A549 (cell line): ENCODE measurements at regions not wholly inside any gene's neighbourhood (a gene's known extent, or its start where the extent isn't known, plus 50 kb on each side); places are given as distances from the start of the nearest gene placed in this dataset.

Source experiments
- ATAC-seq, 2 experiments: fragments of 200-7000 bp in 1 of 2; fragments of >200 bp in 1 of 2; cut with Nextera tagmentation in 1 of 2; cut with Tn5 transposase in 1 of 2; 3 replicates each; pipeline versions ENCODE4 v1.8.0 to v1.9.1; 2018 to 2020; ENCODE audit warnings: mild to moderate bottlenecking in 1 of 2, moderate library complexity in 1 of 2
- CTCF ChIA-PET: fragments of 300-600 bp; sonication (Branson Sonifier 250); formaldehyde crosslinking; extraction: SDS; loops from one replicate; lab custom pipeline; 2021; ENCODE audit warnings: antibody characterized with exemption, inconsistent platforms; lab: Yijun Ruan, JAX
- POLR2A ChIA-PET: fragments of 350-600 bp; formaldehyde crosslinking; extraction: SDS; loops from one replicate; lab custom pipeline; 2021; ENCODE audit warnings: antibody characterized with exemption, inconsistent platforms; lab: Yijun Ruan, JAX
- DNase-seq, 2 experiments: peaks; one replicate each; pipeline versions ENCODE4 v3.0.0 to v3.0.0-alpha.2; 2011 to 2016; ENCODE audit warnings: low read depth in 1 of 2, low spot score in 1 of 2
- FAIRE-seq: peaks from 2 replicates; lab custom pipeline; 2011; peaks lifted over from hg19 to GRCh38; lab: Jason Lieb, UNC
- H3K27ac ChIP-seq, 2 experiments: fragments of >200 bp; sonication (Bioruptor Twin); formaldehyde crosslinking; 3 replicates each; pipeline ENCODE4 v1.5.1; 2016 to 2017
- H3K4me1 ChIP-seq: fragments of >200 bp; sonication (Bioruptor Twin); formaldehyde crosslinking; 3 replicates; pipeline ENCODE4 v1.6.1; 2016
- H3K4me2 ChIP-seq: fragments of >200 bp; sonication (Bioruptor Twin); formaldehyde crosslinking; 3 replicates; pipeline ENCODE4 v1.6.1; 2016
- H3K4me3 ChIP-seq: fragments of >200 bp; sonication (Bioruptor Twin); formaldehyde crosslinking; 3 replicates; pipeline ENCODE4 v1.5.1; 2016
- H3K9me3 ChIP-seq: fragments of >200 bp; sonication (Bioruptor Twin); formaldehyde crosslinking; 3 replicates; pipeline ENCODE4 v1.6.1; 2016
- CHD2 ChIP-seq: fragments of 150-350 bp; IDR thresholded peaks from 2 replicates; pipeline ENCODE4 v1.6.1; 2014; ENCODE audit warnings: low read length; ENCODE audit not compliant: partially characterized antibody
- EHF ChIP-seq: fragments of 250-450 bp; sonication (Bioruptor Pico); IDR thresholded peaks from 2 replicates; pipeline ENCODE4 v1.5.0; 2020; ENCODE audit warnings: mild to moderate bottlenecking
- EHMT2 ChIP-seq: fragments of 200-600 bp; sonication (generic); IDR thresholded peaks from 2 replicates; pipeline ENCODE4 v1.6.1; 2016; ENCODE audit warnings: antibody characterized with exemption, low read depth, mild to moderate bottlenecking, moderate library complexity
- FOSB ChIP-seq: fragments of 250-450 bp; sonication (Bioruptor Pico); IDR thresholded peaks from 2 replicates; pipeline ENCODE4 v1.5.0; 2020; ENCODE audit warnings: mild to moderate bottlenecking, moderate library complexity
- FOXS1 ChIP-seq: fragments of 250-450 bp; sonication (Bioruptor Pico); IDR thresholded peaks from 2 replicates; pipeline ENCODE4 v1.5.0; 2020; ENCODE audit warnings: mild to moderate bottlenecking, moderate library complexity
- GATA3 ChIP-seq: IDR thresholded peaks from 2 replicates; pipeline ENCODE4 v1.6.1; 2012; ENCODE audit warnings: borderline replicate concordance
- HOXB13 ChIP-seq: fragments of 250-450 bp; sonication (Bioruptor Pico); IDR thresholded peaks from 2 replicates; pipeline ENCODE4 v1.5.0; 2020; ENCODE audit warnings: low read depth, mild to moderate bottlenecking, moderate library complexity
- HOXB5 ChIP-seq: fragments of 250-450 bp; sonication (Bioruptor Pico); IDR thresholded peaks from 2 replicates; pipeline ENCODE4 v1.5.0; 2020; ENCODE audit warnings: mild to moderate bottlenecking, moderate library complexity
- JUN ChIP-seq, 2 experiments: fragments of >200 bp; sonication (Bioruptor Twin); formaldehyde crosslinking; IDR thresholded peaks; 2 replicates in 1 of 2; 3 replicates in 1 of 2; pipeline ENCODE4 v1.6.1; 2016 to 2017
- KDM5A ChIP-seq: fragments of 200-600 bp; sonication (generic); IDR thresholded peaks from 2 replicates; pipeline ENCODE4 v1.6.1; 2016; ENCODE audit warnings: antibody characterized with exemption, mild to moderate bottlenecking
- MAZ ChIP-seq: fragments of 150-350 bp; IDR thresholded peaks from 2 replicates; pipeline ENCODE4 v1.6.1; 2014; ENCODE audit warnings: antibody characterized with exemption, low read depth, low read length, borderline replicate concordance
- MYC ChIP-seq: IDR thresholded peaks from 2 replicates; pipeline ENCODE4 v1.6.1; 2012; ENCODE audit warnings: mild to moderate bottlenecking, inconsistent platforms, low read length, improper control_type of control experiment, borderline replicate concordance
- NFE2L2 ChIP-seq: fragments of 150-350 bp; conservative IDR thresholded peaks from 2 replicates; pipeline ENCODE4 v1.6.1; 2014; ENCODE audit warnings: low read length
- NPAS2 ChIP-seq: fragments of 250-450 bp; sonication (Bioruptor Pico); IDR thresholded peaks from 2 replicates; pipeline ENCODE4 v1.8.0; 2022; ENCODE audit warnings: mild to moderate bottlenecking, moderate library complexity, borderline replicate concordance
- NR3C1 ChIP-seq: fragments of >200 bp; sonication (Bioruptor Twin); formaldehyde crosslinking; IDR thresholded peaks from 3 replicates; pipeline ENCODE4 v1.6.1; 2017
- POLR2A ChIP-seq: IDR thresholded peaks from 2 replicates; pipeline ENCODE4 v1.6.1; 2012; ENCODE audit warnings: mild to moderate bottlenecking, low read length
- RAD21 ChIP-seq, 2 experiments: fragments of >200 bp in 1 of 2; sonication (Bioruptor Twin) in 1 of 2; formaldehyde crosslinking in 1 of 2; IDR thresholded peaks in 1 of 2; conservative IDR thresholded peaks in 1 of 2; 2 replicates in 1 of 2; 3 replicates in 1 of 2; pipeline ENCODE4 v1.6.1; 2012 to 2018; ENCODE audit warnings: inconsistent platforms in 1 of 2
- RCOR1 ChIP-seq: fragments of 150-350 bp; IDR thresholded peaks from 2 replicates; pipeline ENCODE4 v1.6.1; 2014; ENCODE audit warnings: antibody characterized with exemption, low read length, low read depth
- RFX5 ChIP-seq: fragments of 450-650 bp; IDR thresholded peaks from 2 replicates; pipeline ENCODE4 v1.7.1; 2014; ENCODE audit warnings: antibody characterized with exemption, mild to moderate bottlenecking, moderate library complexity
- TFCP2L1 ChIP-seq: fragments of 250-450 bp; sonication (Bioruptor Pico); IDR thresholded peaks from 2 replicates; pipeline ENCODE4 v1.5.0; 2021; ENCODE audit warnings: mild to moderate bottlenecking
- TP53 ChIP-seq: fragments of 250-450 bp; sonication (Bioruptor Pico); IDR thresholded peaks from 2 replicates; pipeline ENCODE4 v1.5.0; 2021; ENCODE audit warnings: mild to moderate bottlenecking, moderate library complexity
- ZSCAN20 ChIP-seq: fragments of 250-450 bp; sonication (Bioruptor Pico); IDR thresholded peaks from 2 replicates; pipeline ENCODE4 v1.8.0; 2022; ENCODE audit warnings: mild to moderate bottlenecking, moderate library complexity
- WGBS: methylation state at CpG from one replicate; pipeline ENCODE4 v1.1.6; 2017; ENCODE audit errors: missing lambda C conversion rate; 5-methylcytosine and 5-hydroxymethylcytosine counted together
- TF ChIP-seq, protein P1 (sequence below): fragments of >200 bp; sonication (Bioruptor Twin); formaldehyde crosslinking; IDR thresholded peaks from 3 replicates; pipeline ENCODE4 v1.6.1; 2016
- TF ChIP-seq, protein P2 (sequence below): fragments of 250-450 bp; sonication (Bioruptor Pico); IDR thresholded peaks from 2 replicates; pipeline ENCODE4 v1.5.0; 2020; ENCODE audit warnings: low read depth, mild to moderate bottlenecking, moderate library complexity
- TF ChIP-seq, protein P3 (sequence below): fragments of 450-650 bp; IDR thresholded peaks from 2 replicates; pipeline ENCODE4 v1.6.1; 2014; ENCODE audit warnings: antibody characterized with exemption

DNA sequence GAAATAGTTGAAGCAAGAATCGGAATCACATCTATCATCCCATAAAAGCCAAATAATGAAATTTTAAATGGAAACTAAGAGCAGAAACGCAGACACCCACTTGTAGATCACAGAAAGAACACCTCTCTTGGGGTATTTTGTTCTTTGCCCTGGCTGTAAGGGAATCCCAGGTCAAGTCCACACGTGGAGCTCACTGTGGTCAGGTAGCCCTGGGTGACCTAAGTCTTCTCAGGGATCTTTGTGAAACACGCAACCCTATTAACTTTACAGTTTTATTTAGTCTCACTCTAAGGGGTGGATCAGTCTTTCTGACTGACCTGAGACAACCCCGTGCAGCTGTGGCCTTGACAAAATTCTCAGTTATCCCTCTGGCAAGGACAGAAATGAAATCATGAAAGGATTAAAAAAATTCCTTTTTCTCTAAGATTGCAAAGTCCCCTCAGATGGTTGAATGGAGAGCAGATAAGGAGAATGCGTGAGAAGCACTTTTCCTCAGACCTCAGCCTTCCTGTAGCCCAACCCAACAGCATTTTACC lies 111.6 kb downstream of the NREP start:
- POLR2A ChIA-PET: no interaction called here
- no peak for FAIRE-seq
- CTCF ChIA-PET: no interaction called here

DNA sequence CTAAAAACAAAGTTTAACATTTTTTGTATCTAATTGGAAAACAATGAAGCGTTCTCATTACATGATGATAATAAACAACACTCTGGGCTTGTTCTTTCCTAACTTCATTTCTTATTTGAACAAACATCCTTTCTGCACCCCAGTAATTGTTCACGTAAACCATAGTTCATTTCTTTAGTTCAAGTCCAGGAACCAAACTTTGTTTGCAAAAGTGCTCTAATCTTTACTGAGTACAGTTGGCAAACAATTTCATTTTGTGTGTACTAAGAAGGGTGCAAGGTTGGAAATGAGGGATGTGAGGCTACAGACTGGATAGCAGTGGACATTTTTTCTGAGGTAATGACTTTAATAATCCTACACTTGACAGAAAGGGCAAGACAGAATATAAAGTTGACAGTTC lies 113.5 kb downstream of the NREP start:
- H3K27ac ChIP-seq: no peak overlapping the region
- ChIA-PET POLR2A (no interaction called here), CTCF (no interaction called here)
- ATAC-seq (no peak), FAIRE-seq (no peak), DNase-seq (no peak)
- no peak overlapping the region for H3K4me3 ChIP-seq
- H3K4me2 ChIP-seq: no peak overlapping the region
- TF ChIP-seq, protein P1, sequence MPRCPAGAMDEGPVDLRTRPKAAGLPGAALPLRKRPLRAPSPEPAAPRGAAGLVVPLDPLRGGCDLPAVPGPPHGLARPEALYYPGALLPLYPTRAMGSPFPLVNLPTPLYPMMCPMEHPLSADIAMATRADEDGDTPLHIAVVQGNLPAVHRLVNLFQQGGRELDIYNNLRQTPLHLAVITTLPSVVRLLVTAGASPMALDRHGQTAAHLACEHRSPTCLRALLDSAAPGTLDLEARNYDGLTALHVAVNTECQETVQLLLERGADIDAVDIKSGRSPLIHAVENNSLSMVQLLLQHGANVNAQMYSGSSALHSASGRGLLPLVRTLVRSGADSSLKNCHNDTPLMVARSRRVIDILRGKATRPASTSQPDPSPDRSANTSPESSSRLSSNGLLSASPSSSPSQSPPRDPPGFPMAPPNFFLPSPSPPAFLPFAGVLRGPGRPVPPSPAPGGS: no peak
- no peak for TF ChIP-seq HOXB13 (CRISPR knock-in tag)
- TF ChIP-seq EHMT2: no peak
- TF ChIP-seq JUN (IDR thresholded peaks at IDR 0.05): no peak
- TF ChIP-seq, protein P2, sequence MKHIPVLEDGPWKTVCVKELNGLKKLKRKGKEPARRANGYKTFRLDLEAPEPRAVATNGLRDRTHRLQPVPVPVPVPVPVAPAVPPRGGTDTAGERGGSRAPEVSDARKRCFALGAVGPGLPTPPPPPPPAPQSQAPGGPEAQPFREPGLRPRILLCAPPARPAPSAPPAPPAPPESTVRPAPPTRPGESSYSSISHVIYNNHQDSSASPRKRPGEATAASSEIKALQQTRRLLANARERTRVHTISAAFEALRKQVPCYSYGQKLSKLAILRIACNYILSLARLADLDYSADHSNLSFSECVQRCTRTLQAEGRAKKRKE: no peak
- no peak for TF ChIP-seq NFE2L2
- TF ChIP-seq MYC: no peak
- TF ChIP-seq TFCP2L1 (CRISPR knock-in tag): no peak
- TF ChIP-seq RCOR1: no peak
- no peak for TF ChIP-seq CHD2
- no peak for TF ChIP-seq GATA3
- no peak for TF ChIP-seq EHF (CRISPR knock-in tag)
- no peaks in the 10 kb centered on the region for H3K4me1 ChIP-seq
- H3K9me3 ChIP-seq: peaks cover 8% of the 10 kb centered on the region; the same call in 1 of the 3 replicates
- WGBS: 26% methylated on average over 2 of the region's 2 CpGs

More for the DNA sequence above, 111.6 kb downstream of the NREP start:
- no peaks in the 10 kb centered on the region for H3K4me1 ChIP-seq
- no peak overlapping the region for H3K27ac ChIP-seq
- 0 out of 3 replicates have a peak, but pooled peaks cover under 1% of the 10 kb centered on the region for H3K9me3 ChIP-seq
- DNase-seq (no peak), ATAC-seq (no peak)
- TF ChIP-seq KDM5A: no peak
- TF ChIP-seq CHD2: no peak
- no peak for TF ChIP-seq EHMT2
- H3K4me2 ChIP-seq: no peak overlapping the region
- WGBS: 26% methylated on average over 6 of the region's 6 CpGs
- H3K4me3 ChIP-seq: no peak overlapping the region

DNA sequence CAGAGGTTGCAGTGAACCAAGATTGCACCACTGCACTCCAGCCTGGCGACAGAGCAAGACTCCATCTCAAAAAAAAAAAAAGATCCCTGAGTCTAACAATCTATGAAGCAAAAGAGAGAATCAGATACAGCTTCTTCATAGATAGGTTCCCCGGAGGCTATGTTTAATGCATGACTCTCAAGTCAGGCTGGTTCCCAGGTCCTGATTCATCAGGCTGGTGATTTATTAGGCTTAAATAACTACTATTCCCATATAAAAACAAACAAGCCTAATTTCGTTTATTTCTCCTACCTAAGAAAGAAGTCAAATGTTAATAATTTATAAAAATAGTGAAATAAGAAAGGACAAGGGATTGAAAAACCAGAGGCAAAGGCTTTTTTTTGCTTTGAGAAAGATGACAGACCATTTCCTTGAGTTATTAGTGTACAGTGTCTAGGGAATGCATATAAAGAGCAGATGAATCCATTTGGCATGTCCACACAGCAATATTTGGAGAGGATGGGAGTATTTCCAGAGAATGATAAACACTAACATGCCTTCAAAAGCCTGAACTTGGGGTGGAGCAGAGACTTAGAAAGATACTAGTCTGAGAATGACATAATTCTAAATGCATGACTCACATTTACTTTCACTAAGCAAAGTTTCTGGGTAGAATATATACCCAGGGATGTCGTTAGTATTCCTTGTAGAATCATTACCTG lies 115.3 kb downstream of the NREP start:
- no peak for ATAC-seq
- no peak overlapping the region for H3K27ac ChIP-seq
- TF ChIP-seq RAD21 (conservative IDR thresholded peaks at IDR 0.05 in 1 of 2, IDR thresholded peaks at IDR 0.05 in 1 of 2) (no peak), JUN (IDR thresholded peaks at IDR 0.05) (no peak), POLR2A (no peak), FOXS1 (CRISPR knock-in tag) (no peak), TP53 (CRISPR knock-in tag) (no peak), NFE2L2 (no peak), EHMT2 (no peak), ZSCAN20 (CRISPR knock-in tag) (no peak), FOSB (CRISPR knock-in tag) (no peak), NR3C1 (no peak), NPAS2 (CRISPR knock-in tag) (no peak), HOXB5 (CRISPR knock-in tag) (no peak), RFX5 (no peak), MAZ (no peak), KDM5A (no peak)
- TF ChIP-seq, protein P2: no peak
- TF ChIP-seq, protein P3, sequence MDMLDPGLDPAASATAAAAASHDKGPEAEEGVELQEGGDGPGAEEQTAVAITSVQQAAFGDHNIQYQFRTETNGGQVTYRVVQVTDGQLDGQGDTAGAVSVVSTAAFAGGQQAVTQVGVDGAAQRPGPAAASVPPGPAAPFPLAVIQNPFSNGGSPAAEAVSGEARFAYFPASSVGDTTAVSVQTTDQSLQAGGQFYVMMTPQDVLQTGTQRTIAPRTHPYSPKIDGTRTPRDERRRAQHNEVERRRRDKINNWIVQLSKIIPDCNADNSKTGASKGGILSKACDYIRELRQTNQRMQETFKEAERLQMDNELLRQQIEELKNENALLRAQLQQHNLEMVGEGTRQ: no peak
- peaks cover 11% of the 10 kb centered on the region; the same call in 2 of the 3 replicates for H3K9me3 ChIP-seq
- no peaks in the 10 kb centered on the region for H3K4me1 ChIP-seq
- ChIA-PET POLR2A (no interaction called here), CTCF (no interaction called here)
- DNase-seq: no peak
- no peak overlapping the region for H3K4me3 ChIP-seq
- FAIRE-seq: no peak
- no peak overlapping the region for H3K4me2 ChIP-seq
- 15% methylated on average over 4 of the region's 4 CpGs for WGBS
